HepG2 (cell line): ENCODE measurements at regions not wholly inside any gene's neighbourhood (a gene's known extent, or its start where the extent isn't known, plus 50 kb on each side); places are given as distances from the start of the nearest gene placed in this dataset.

Source experiments
- ATAC-seq: fragments of 200-7000 bp; cut with Tn5 transposase; 3 replicates; pipeline ENCODE4 v1.9.1; 2020; ENCODE audit warnings: mild to moderate bottlenecking, moderate library complexity
- BruUV-seq: library from RNA; stranded (reverse); fragments of 400-500 nt; replicated peaks from 2 replicates; lab custom pipeline; 2021; lab: Mats Ljungman, UMichigan
- CTCF ChIA-PET: fragments of 300-600 bp; formaldehyde crosslinking; extraction: SDS; loops from one replicate; lab custom pipeline; 2021; ENCODE audit warnings: low total read pairs, inconsistent platforms, low intra/inter-chr PET ratio; lab: Yijun Ruan, JAX
- POLR2A ChIA-PET: fragments of 350-600 bp; sonication (Branson Sonifier 250); formaldehyde crosslinking; loops from one replicate; lab custom pipeline; 2020; ENCODE audit warnings: antibody characterized with exemption, inconsistent platforms; lab: Yijun Ruan, JAX
- DNase-seq: peaks from one replicate; pipeline ENCODE4 v3.0.0-alpha.2; 2015; ENCODE audit warnings: low spot score
- FAIRE-seq: peaks from 3 replicates; lab custom pipeline; 2011; peaks lifted over from hg19 to GRCh38; lab: Jason Lieb, UNC
- H2AFZ ChIP-seq: one replicate; pipeline ENCODE4 v1.6.1; 2011; ENCODE audit warnings: low read length, inconsistent platforms
- H3K27ac ChIP-seq: fragments of 300-600 bp; 3 replicates; pipeline ENCODE4 v1.8.0; 2011; ENCODE audit warnings: mixed run types, mild to moderate bottlenecking, mixed read lengths, low read length, inconsistent platforms; ENCODE audit not compliant: insufficient read depth; ENCODE audit errors: extremely low read length
- H3K27me3 ChIP-seq, 2 experiments: fragments of 200-600 bp in 1 of 2; 2 replicates in 1 of 2; 3 replicates in 1 of 2; pipeline versions ENCODE4 v1.6.0 to v1.8.0; 2011; ENCODE audit warnings: low read length in 2 of 2, mild to moderate bottlenecking in 2 of 2, moderate library complexity in 2 of 2, inconsistent platforms in 1 of 2; ENCODE audit not compliant: insufficient read depth in 2 of 2, control insufficient read depth in 1 of 2
- H3K36me3 ChIP-seq, 2 experiments: fragments of 200-600 bp in 1 of 2; replicated peaks in 1 of 2; 2 replicates in 1 of 2; 3 replicates in 1 of 2; pipeline versions ENCODE4 v1.5.1 to v1.8.0; 2011; ENCODE audit warnings: low read length in 2 of 2, inconsistent platforms in 1 of 2; ENCODE audit not compliant: insufficient read depth in 2 of 2, control insufficient read depth in 1 of 2
- H3K4me1 ChIP-seq: 2 replicates; pipeline ENCODE4 v1.5.1; 2012; ENCODE audit warnings: low read length, inconsistent platforms; ENCODE audit not compliant: insufficient read depth
- H3K4me2 ChIP-seq: 2 replicates; pipeline ENCODE4 v1.6.0; 2011; ENCODE audit warnings: low read depth, low read length, inconsistent platforms
- H3K4me3 ChIP-seq, 3 experiments: fragments of 200-600 bp in 1 of 3; sonication (generic), shearing (Covaris generic) in 1 of 3; replicated peaks in 1 of 3; 2 replicates each; pipeline ENCODE4 v1.5.1; 2011 to 2016; ENCODE audit warnings: low read length in 3 of 3, inconsistent platforms in 2 of 3, low read depth in 2 of 3, mild to moderate bottlenecking in 2 of 3, control low read depth in 1 of 3, mixed read lengths in 1 of 3; ENCODE audit not compliant: insufficient read depth in 1 of 3
- H3K79me2 ChIP-seq: one replicate; pipeline ENCODE4 v1.6.1; 2011; ENCODE audit warnings: low read length, inconsistent platforms; ENCODE audit not compliant: insufficient read depth
- H3K9ac ChIP-seq: 2 replicates; pipeline ENCODE4 v1.6.0; 2011; ENCODE audit warnings: mild to moderate bottlenecking, low read depth, low read length, inconsistent platforms; ENCODE audit not compliant: insufficient read depth
- H3K9me3 ChIP-seq: 2 replicates; pipeline ENCODE4 v1.5.1; 2012; ENCODE audit warnings: mild to moderate bottlenecking, low read length
- H4K20me1 ChIP-seq: 2 replicates; pipeline ENCODE4 v1.6.0; 2011; ENCODE audit warnings: inconsistent platforms, mild to moderate bottlenecking, low read length, moderate library complexity; ENCODE audit not compliant: insufficient read depth
- FIP1L1 ChIP-seq: fragments of 200-400 bp; formaldehyde crosslinking; IDR thresholded peaks from 2 replicates; pipeline ENCODE4 v1.6.1; 2018; ENCODE audit warnings: low read depth, mild to moderate bottlenecking, low read length, moderate library complexity, borderline replicate concordance; ENCODE audit not compliant: insufficient read depth
- MATR3 ChIP-seq: sonication (generic); formaldehyde crosslinking; IDR thresholded peaks from 2 replicates; pipeline ENCODE4 v1.4.0; 2020; ENCODE audit warnings: missing genetic modification reagents
- NR3C1 ChIP-seq: sonication (generic); formaldehyde crosslinking; IDR thresholded peaks from 2 replicates; pipeline ENCODE4 v1.4.0; 2020; ENCODE audit warnings: missing genetic modification reagents
- SOX5 ChIP-seq: IDR thresholded peaks from 2 replicates; pipeline ENCODE4 v1.6.1; 2016; ENCODE audit warnings: borderline replicate concordance
- ZNF160 ChIP-seq: sonication (generic); formaldehyde crosslinking; IDR thresholded peaks from 2 replicates; pipeline ENCODE4 v1.8.0; 2022; ENCODE audit warnings: mild to moderate bottlenecking, inconsistent platforms, missing genetic modification reagents
- ZNF615 ChIP-seq: sonication (generic); formaldehyde crosslinking; IDR thresholded peaks from 2 replicates; pipeline ENCODE4 v1.5.0; 2020; ENCODE audit warnings: mild to moderate bottlenecking, missing genetic modification reagents, borderline replicate concordance
- WGBS: methylation state at CpG from one replicate; pipeline ENCODE4 v1.1.6; 2017; ENCODE audit warnings: low lambda C conversion rate; 5-methylcytosine and 5-hydroxymethylcytosine counted together
- in situ Hi-C: cut with HindIII; loops from 2 replicates; pipeline ENCODE4 v1.10.0; 2017; ENCODE audit warnings: low pct_unique_long_range_greater_than_20kb; ENCODE audit not compliant: extremely low pct_ligation_motif_present
- intact Hi-C: fragments of 100-400 bp; cut with micrococcal nuclease; formaldehyde crosslinking; loops from one replicate; pipeline ENCODE4 v1.10.0; 2022; ENCODE audit not compliant: unreplicated experiment
- TF ChIP-seq, protein P1 (sequence below): sonication (generic); formaldehyde crosslinking; IDR thresholded peaks from 2 replicates; pipeline ENCODE4 v1.5.0; 2020; ENCODE audit warnings: mild to moderate bottlenecking, missing genetic modification reagents
- TF ChIP-seq, protein P2 (sequence below): sonication (generic); formaldehyde crosslinking; IDR thresholded peaks from 2 replicates; pipeline ENCODE4 v1.5.0; 2020; ENCODE audit warnings: missing genetic modification reagents

DNA sequence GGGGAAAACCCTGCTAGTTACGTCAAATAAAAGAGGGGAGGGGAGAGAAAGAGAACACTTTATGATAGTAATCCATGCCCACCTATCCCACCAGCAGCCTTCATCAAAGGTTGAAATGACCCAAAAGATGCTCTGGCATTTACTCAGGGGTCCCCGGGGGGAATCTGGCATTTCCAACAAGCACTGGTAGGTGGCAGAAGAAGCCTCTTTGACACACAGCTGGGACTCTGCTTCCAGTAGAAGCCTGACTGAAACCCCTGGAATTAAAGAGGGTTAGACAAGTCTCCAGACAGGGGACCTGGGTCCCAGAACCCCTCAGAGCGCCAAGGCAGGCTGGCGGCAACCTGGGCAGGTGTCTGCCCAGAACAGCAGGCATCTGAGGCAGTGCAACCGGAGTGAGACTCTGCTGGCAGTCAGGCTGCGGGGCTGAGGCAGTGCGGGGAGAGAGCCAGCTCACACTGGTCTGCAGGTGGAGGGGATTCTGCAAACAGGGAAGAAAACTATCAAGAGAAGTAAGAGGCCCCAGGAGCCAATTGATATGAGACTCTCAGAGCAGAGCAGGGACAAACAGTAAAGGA, 85.0 kb upstream of the CAPRIN2 start:
- POLR2A ChIA-PET, result no interaction called here
- H3K4me1 ChIP-seq, result no peaks in the 10 kb centered on the region
- FAIRE-seq, result no peak
- H2AFZ ChIP-seq, result no peak overlapping the region
- no peaks in the 10 kb centered on the region for H3K9me3 ChIP-seq
- no peak overlapping the region for H3K27ac ChIP-seq
- DNase-seq, result no peak
- no peak overlapping the region for H3K4me3 ChIP-seq
- no peaks in the 10 kb centered on the region for H3K79me2 ChIP-seq
- in situ Hi-C loops, result loop anchor here (25.0 kb wide), 1 partner anchor 1302 kb away; no protein-coding TSS in a partner anchor
- peaks cover 0 to 16% of the 10 kb centered on the region in 2 experiments; a peak in 2 of 5 replicates for H3K27me3 ChIP-seq
- no peaks in the 10 kb centered on the region; a peak in 1 of 5 replicates for H3K36me3 ChIP-seq
- H3K9ac ChIP-seq, result no peak overlapping the region
- peak; percentile 32; the same call in 2 of the 3 replicates for ATAC-seq
- H4K20me1 ChIP-seq, result no peaks in the 10 kb centered on the region
- no TSS peak for BruUV-seq
- TF ChIP-seq, protein P1, sequence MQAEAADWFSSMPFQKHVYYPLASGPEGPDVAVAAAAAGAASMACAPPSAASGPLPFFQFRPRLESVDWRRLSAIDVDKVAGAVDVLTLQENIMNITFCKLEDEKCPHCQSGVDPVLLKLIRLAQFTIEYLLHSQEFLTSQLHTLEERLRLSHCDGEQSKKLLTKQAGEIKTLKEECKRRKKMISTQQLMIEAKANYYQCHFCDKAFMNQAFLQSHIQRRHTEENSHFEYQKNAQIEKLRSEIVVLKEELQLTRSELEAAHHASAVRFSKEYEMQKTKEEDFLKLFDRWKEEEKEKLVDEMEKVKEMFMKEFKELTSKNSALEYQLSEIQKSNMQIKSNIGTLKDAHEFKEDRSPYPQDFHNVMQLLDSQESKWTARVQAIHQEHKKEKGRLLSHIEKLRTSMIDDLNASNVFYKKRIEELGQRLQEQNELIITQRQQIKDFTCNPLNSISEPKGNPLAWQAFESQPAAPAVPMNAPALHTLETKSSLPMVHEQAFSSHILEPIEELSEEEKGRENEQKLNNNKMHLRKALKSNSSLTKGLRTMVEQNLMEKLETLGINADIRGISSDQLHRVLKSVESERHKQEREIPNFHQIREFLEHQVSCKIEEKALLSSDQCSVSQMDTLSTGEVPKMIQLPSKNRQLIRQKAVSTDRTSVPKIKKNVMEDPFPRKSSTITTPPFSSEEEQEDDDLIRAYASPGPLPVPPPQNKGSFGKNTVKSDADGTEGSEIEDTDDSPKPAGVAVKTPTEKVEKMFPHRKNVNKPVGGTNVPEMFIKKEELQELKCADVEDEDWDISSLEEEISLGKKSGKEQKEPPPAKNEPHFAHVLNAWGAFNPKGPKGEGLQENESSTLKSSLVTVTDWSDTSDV, result no peak
- TF ChIP-seq SOX5 (no peak), FIP1L1 (no peak), NR3C1 (no peak), ZNF160 (CRISPR knock-in tag) (no peak), MATR3 (CRISPR knock-in tag) (no peak), ZNF615 (CRISPR knock-in tag) (no peak)
- TF ChIP-seq, protein P2, sequence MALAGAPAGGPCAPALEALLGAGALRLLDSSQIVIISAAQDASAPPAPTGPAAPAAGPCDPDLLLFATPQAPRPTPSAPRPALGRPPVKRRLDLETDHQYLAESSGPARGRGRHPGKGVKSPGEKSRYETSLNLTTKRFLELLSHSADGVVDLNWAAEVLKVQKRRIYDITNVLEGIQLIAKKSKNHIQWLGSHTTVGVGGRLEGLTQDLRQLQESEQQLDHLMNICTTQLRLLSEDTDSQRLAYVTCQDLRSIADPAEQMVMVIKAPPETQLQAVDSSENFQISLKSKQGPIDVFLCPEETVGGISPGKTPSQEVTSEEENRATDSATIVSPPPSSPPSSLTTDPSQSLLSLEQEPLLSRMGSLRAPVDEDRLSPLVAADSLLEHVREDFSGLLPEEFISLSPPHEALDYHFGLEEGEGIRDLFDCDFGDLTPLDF (CRISPR knock-in tag), result no peak
- CTCF ChIA-PET, result no interaction called here
- WGBS, result 64% methylated on average over 5 of the region's 7 CpGs
- no peak overlapping the region for H3K4me2 ChIP-seq
- intact Hi-C loops, result loop anchor here (10.0 kb wide), 2 partner anchors 1285 to 1765 kb away; no protein-coding TSS in a partner anchor
